ENCODE measurements at regions not wholly inside any gene's neighbourhood (a gene's known extent, or its start where the extent isn't known, plus 50 kb on each side); places are given as distances from the start of the nearest gene placed in this dataset.
"Not testable (repeated sequence)": the region's sequence is repeated elsewhere in the genome, so short reads cannot be mapped to it uniquely, and the experiment has no call there.

DNA sequence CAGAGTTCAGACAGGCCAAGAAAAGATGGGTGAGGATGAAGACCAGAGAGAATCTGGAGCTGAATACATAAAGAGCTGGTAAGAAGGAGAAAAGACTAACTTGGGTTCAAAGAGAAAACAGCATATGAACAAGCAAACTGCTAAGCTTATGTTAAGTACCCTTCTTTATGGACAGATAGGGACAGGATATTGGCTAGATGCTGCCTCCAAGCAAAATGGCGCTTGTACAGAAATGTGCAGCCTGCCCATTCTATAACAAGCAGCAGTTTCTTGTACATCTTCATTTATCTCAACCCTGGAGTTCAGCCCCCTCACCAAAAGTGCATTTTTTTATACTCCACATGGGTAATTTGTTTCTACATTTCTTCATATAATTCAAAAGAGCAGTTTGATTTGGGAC, 184.5 kb downstream of the RMST start:
- no peak overlapping the region for H3K9ac ChIP-seq (ENCODE audit: control insufficient read depth, extremely low read depth, insufficient read depth, low read length)
- dilution Hi-C loops (cut with MboI; ENCODE audit: extremely low pct_ligation_motif_present, low sequenced_read_pairs), result no loop called here
- FAIRE-seq, result no peak

DNA sequence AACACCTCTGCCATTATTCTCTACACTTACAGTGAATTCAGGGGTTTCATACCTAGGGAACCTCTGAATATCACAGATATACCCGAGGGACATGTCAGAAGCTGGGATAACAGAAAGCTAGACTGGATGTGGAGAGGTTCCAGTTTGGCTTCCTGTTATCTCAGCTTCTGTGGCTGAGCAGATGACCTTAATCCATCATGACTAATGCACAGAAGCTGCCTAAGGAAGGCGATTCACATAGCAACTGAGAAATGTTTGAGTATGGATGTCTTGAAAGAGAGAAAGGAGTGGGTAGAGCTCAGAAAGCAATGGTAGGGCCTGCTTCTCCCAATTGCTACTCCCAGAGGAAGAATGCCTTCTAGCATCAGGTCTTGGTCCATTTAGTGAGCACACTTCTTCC, 187.6 kb downstream of the RMST start:
- Histone ChIP-seq H4K20me1 (ENCODE audit: control insufficient read depth, extremely low read depth, insufficient read depth, low read length) (no peaks in the 10 kb centered on the region), H3K27me3 (ENCODE audit: control insufficient read depth, extremely low read depth, insufficient read depth, low read length) (no peaks in the 10 kb centered on the region), H3K27ac (ENCODE audit: control insufficient read depth, insufficient read depth, low read length) (no peak overlapping the region), H3K4me1 (ENCODE audit: control insufficient read depth, extremely low read depth, insufficient read depth, low read length) (no peaks in the 10 kb centered on the region), H3K9me1 (ENCODE audit: control insufficient read depth, extremely low read depth, insufficient read depth, low read length) (no peaks in the 10 kb centered on the region), H3K4me2 (ENCODE audit: control insufficient read depth, extremely low read depth, insufficient read depth, low read depth, low read length) (no peak overlapping the region), H3K4me3 (ENCODE audit: control insufficient read depth in 2 of 3, extremely low read depth in 1 of 3, insufficient read depth in 2 of 3, low read depth in 1 of 3, low read length in 3 of 3) (no peak overlapping the region), H3K9me3 (ENCODE audit: control insufficient read depth, low read depth, low read length) (no peaks in the 10 kb centered on the region), H2AFZ (ENCODE audit: control insufficient read depth, low read length) (no peak overlapping the region), H3K36me3 (ENCODE audit: control insufficient read depth in 2 of 2, extremely low read depth in 1 of 2, insufficient read depth in 2 of 2, low read length in 2 of 2) (no peaks in the 10 kb centered on the region), H3K9ac (ENCODE audit: control insufficient read depth, extremely low read depth, insufficient read depth, low read length) (no peak overlapping the region), H3K79me2 (ENCODE audit: control insufficient read depth, insufficient read depth, low read length) (no peaks in the 10 kb centered on the region)
- TF ChIP-seq, protein P1, sequence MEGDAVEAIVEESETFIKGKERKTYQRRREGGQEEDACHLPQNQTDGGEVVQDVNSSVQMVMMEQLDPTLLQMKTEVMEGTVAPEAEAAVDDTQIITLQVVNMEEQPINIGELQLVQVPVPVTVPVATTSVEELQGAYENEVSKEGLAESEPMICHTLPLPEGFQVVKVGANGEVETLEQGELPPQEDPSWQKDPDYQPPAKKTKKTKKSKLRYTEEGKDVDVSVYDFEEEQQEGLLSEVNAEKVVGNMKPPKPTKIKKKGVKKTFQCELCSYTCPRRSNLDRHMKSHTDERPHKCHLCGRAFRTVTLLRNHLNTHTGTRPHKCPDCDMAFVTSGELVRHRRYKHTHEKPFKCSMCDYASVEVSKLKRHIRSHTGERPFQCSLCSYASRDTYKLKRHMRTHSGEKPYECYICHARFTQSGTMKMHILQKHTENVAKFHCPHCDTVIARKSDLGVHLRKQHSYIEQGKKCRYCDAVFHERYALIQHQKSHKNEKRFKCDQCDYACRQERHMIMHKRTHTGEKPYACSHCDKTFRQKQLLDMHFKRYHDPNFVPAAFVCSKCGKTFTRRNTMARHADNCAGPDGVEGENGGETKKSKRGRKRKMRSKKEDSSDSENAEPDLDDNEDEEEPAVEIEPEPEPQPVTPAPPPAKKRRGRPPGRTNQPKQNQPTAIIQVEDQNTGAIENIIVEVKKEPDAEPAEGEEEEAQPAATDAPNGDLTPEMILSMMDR (optimal IDR thresholded peaks at IDR 0.05 in 1 of 3, IDR thresholded peaks at IDR 0.05 in 1 of 3, conservative IDR thresholded peaks at IDR 0.05 in 1 of 3; ENCODE audit: extremely low read depth in 1 of 3, insufficient read depth in 2 of 3, low read length in 3 of 3), result no peak
- no peak for TF ChIP-seq EZH2 (IDR thresholded peaks at IDR 0.05; ENCODE audit: low read length)
- no peak for FAIRE-seq
- dilution Hi-C loops (cut with MboI; ENCODE audit: extremely low pct_ligation_motif_present, low sequenced_read_pairs), result no loop called here
- DNase-seq (ENCODE audit: low read depth, low spot score), result no peak

More for the DNA sequence above, 184.5 kb downstream of the RMST start:
- no peaks in the 10 kb centered on the region for H4K20me1 ChIP-seq (ENCODE audit: control insufficient read depth, extremely low read depth, insufficient read depth, low read length)
- no peaks in the 10 kb centered on the region for H3K9me1 ChIP-seq (ENCODE audit: control insufficient read depth, extremely low read depth, insufficient read depth, low read length)
- no peak for DNase-seq (ENCODE audit: low read depth, low spot score)
- H3K79me2 ChIP-seq (ENCODE audit: control insufficient read depth, insufficient read depth, low read length), result no peaks in the 10 kb centered on the region
- no peak overlapping the region for H3K27ac ChIP-seq (ENCODE audit: control insufficient read depth, insufficient read depth, low read length)
- TF ChIP-seq EZH2 (IDR thresholded peaks at IDR 0.05; ENCODE audit: low read length), result no peak
- TF ChIP-seq, protein P1 (optimal IDR thresholded peaks at IDR 0.05 in 1 of 3, IDR thresholded peaks at IDR 0.05 in 1 of 3, conservative IDR thresholded peaks at IDR 0.05 in 1 of 3; ENCODE audit: extremely low read depth in 1 of 3, insufficient read depth in 2 of 3, low read length in 3 of 3), result no peak
- no peak overlapping the region for H3K4me3 ChIP-seq (ENCODE audit: control insufficient read depth in 2 of 3, extremely low read depth in 1 of 3, insufficient read depth in 2 of 3, low read depth in 1 of 3, low read length in 3 of 3)
- no peak overlapping the region for H3K4me2 ChIP-seq (ENCODE audit: control insufficient read depth, extremely low read depth, insufficient read depth, low read depth, low read length)
- no peaks in the 10 kb centered on the region for H3K36me3 ChIP-seq (ENCODE audit: control insufficient read depth in 2 of 2, extremely low read depth in 1 of 2, insufficient read depth in 2 of 2, low read length in 2 of 2)
- H3K4me1 ChIP-seq (ENCODE audit: control insufficient read depth, extremely low read depth, insufficient read depth, low read length), result no peaks in the 10 kb centered on the region
- no peaks in the 10 kb centered on the region for H3K27me3 ChIP-seq (ENCODE audit: control insufficient read depth, extremely low read depth, insufficient read depth, low read length)
- H2AFZ ChIP-seq (ENCODE audit: control insufficient read depth, low read length), result no peak overlapping the region
- H3K9me3 ChIP-seq (ENCODE audit: control insufficient read depth, low read depth, low read length), result no peaks in the 10 kb centered on the region

DNA sequence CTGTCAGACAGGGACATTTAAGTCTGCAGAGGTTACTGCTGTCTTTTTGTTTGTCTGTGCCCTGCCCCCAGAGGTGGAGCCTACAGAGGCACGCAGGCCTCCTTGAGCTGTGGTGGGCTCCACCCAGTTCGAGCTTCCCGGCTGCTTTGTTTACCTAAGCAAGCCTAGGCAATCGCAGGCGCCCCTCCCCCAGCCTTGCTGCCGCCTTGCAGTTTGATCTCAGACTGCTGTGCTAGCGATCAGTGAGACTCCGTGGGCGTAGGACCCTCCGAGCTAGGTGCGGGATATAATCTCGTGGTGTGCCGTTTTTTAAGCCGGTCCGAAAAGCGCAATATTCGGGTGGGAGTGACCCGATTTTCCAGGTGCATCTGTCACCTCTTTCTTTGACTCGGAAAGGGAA, 193.9 kb downstream of the RMST start:
- DNase-seq (ENCODE audit: low read depth, low spot score); H4K20me1 ChIP-seq (ENCODE audit: control insufficient read depth, extremely low read depth, insufficient read depth, low read length); H3K36me3 ChIP-seq (ENCODE audit: control insufficient read depth in 2 of 2, extremely low read depth in 1 of 2, insufficient read depth in 2 of 2, low read length in 2 of 2); H3K27ac ChIP-seq (ENCODE audit: control insufficient read depth, insufficient read depth, low read length); H3K9ac ChIP-seq (ENCODE audit: control insufficient read depth, extremely low read depth, insufficient read depth, low read length); H3K9me1 ChIP-seq (ENCODE audit: control insufficient read depth, extremely low read depth, insufficient read depth, low read length); H3K27me3 ChIP-seq (ENCODE audit: control insufficient read depth, extremely low read depth, insufficient read depth, low read length); H3K4me1 ChIP-seq (ENCODE audit: control insufficient read depth, extremely low read depth, insufficient read depth, low read length); FAIRE-seq; H3K4me3 ChIP-seq (ENCODE audit: control insufficient read depth in 2 of 3, extremely low read depth in 1 of 3, insufficient read depth in 2 of 3, low read depth in 1 of 3, low read length in 3 of 3); H3K4me2 ChIP-seq (ENCODE audit: control insufficient read depth, extremely low read depth, insufficient read depth, low read depth, low read length); H3K9me3 ChIP-seq (ENCODE audit: control insufficient read depth, low read depth, low read length); dilution Hi-C loops (cut with MboI; ENCODE audit: extremely low pct_ligation_motif_present, low sequenced_read_pairs); H3K79me2 ChIP-seq (ENCODE audit: control insufficient read depth, insufficient read depth, low read length); H2AFZ ChIP-seq (ENCODE audit: control insufficient read depth, low read length): not testable (repeated sequence)

All from keratinocyte (primary cell).